Non-pigmented ciliary epithelial cell (primary cell): ENCODE measurements at regions not wholly inside any gene's neighbourhood (a gene's known extent, or its start where the extent isn't known, plus 50 kb on each side); places are given as distances from the start of the nearest gene placed in this dataset.

Experiments
- DNase-seq: peaks from one replicate; pipeline ENCODE4 v3.0.0-alpha.2; 2010; ENCODE audit warnings: low read depth

GRCh38 chr17:65444049-65444448 is 117.4 kb downstream of the AXIN2 start:
- DNase-seq: no peak

GRCh38 chr17:65442691-65443090 is 118.8 kb downstream of the AXIN2 start:
- DNase-seq: no peak

GRCh38 chr17:65442250-65442649 is 119.2 kb downstream of the AXIN2 start:
- no peak for DNase-seq

- DNase-seq: no peak
Observed at GRCh38 chr17:65441053-65441605, 120.3 kb downstream of the AXIN2 start.

- DNase-seq: no peak
Observed at GRCh38 chr17:65438708-65439294, 122.6 kb downstream of the AXIN2 start.

GRCh38 chr17:65438173-65438572 is 123.3 kb downstream of the AXIN2 start:
- DNase-seq: no peak

- no peak for DNase-seq
Observed at GRCh38 chr17:65436871-65437270, 124.6 kb downstream of the AXIN2 start.

GRCh38 chr17:65434878-65435277 is 126.6 kb downstream of the AXIN2 start:
- DNase-seq: no peak

- DNase-seq: no peak
Observed at GRCh38 chr17:65434251-65434650, 127.2 kb downstream of the AXIN2 start.

GRCh38 chr17:65433592-65433991 is 127.9 kb downstream of the AXIN2 start:
- DNase-seq: no peak

GRCh38 chr17:65433157-65433556 is 128.3 kb downstream of the AXIN2 start:
- no peak for DNase-seq

GRCh38 chr17:65431116-65431515 is 130.3 kb downstream of the AXIN2 start:
- DNase-seq: no peak

- DNase-seq: no peak
Observed at GRCh38 chr17:65430209-65430833, 131.1 kb downstream of the AXIN2 start.

GRCh38 chr17:65423346-65424140 is 137.9 kb downstream of the AXIN2 start:
- DNase-seq: no peak

GRCh38 chr17:65418622-65419021 is 142.8 kb downstream of the AXIN2 start:
- DNase-seq: no peak

- no peak for DNase-seq
Observed at GRCh38 chr17:65417406-65418221, 143.8 kb downstream of the AXIN2 start.

GRCh38 chr17:65415991-65416390 is 145.5 kb downstream of the AXIN2 start:
- DNase-seq: no peak

- DNase-seq: no peak
Observed at GRCh38 chr17:65413390-65413789, 148.1 kb downstream of the AXIN2 start.

- no peak for DNase-seq
Observed at GRCh38 chr17:65409381-65409780, 152.1 kb downstream of the AXIN2 start.

GRCh38 chr17:65408050-65408449 is 153.4 kb downstream of the AXIN2 start:
- no peak for DNase-seq

- DNase-seq: no peak
Observed at GRCh38 chr17:65407017-65407416, 154.4 kb downstream of the AXIN2 start.

- DNase-seq: no peak
Observed at GRCh38 chr17:65406552-65406951, 154.9 kb downstream of the AXIN2 start.
